ENCODE measurements at regions not wholly inside any gene's neighbourhood (a gene's known extent, or its start where the extent isn't known, plus 50 kb on each side); places are given as distances from the start of the nearest gene placed in this dataset.

GRCh38 chr3:24830230-24831152, 335.8 kb upstream of the THRB start:
- DNase-seq (ENCODE audit: low read depth), result no peak
- TF ChIP-seq, protein P1, sequence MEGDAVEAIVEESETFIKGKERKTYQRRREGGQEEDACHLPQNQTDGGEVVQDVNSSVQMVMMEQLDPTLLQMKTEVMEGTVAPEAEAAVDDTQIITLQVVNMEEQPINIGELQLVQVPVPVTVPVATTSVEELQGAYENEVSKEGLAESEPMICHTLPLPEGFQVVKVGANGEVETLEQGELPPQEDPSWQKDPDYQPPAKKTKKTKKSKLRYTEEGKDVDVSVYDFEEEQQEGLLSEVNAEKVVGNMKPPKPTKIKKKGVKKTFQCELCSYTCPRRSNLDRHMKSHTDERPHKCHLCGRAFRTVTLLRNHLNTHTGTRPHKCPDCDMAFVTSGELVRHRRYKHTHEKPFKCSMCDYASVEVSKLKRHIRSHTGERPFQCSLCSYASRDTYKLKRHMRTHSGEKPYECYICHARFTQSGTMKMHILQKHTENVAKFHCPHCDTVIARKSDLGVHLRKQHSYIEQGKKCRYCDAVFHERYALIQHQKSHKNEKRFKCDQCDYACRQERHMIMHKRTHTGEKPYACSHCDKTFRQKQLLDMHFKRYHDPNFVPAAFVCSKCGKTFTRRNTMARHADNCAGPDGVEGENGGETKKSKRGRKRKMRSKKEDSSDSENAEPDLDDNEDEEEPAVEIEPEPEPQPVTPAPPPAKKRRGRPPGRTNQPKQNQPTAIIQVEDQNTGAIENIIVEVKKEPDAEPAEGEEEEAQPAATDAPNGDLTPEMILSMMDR (IDR thresholded peaks at IDR 0.05; ENCODE audit: insufficient read depth, low read depth, low read length), result no peak

DNA sequence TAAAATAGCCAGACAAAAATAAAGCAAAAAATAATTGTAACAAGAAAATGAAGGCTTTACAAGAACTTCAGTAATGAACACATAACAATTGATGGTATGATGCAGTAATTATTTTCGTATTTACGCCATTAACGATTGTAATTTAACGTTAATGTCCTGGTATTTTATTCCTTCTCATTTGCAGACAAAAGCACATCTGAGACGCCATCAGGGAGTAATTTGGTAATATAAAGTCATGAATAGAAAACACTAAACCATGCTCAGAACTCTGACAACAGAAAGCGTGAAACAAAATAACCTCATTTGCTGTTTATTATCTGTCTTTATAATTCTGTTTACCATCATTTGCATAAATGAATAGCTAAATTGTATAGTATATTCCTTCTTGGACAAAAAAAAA, 336.6 kb upstream of the THRB start:
- DNase-seq (ENCODE audit: low read depth), result no peak
- TF ChIP-seq, protein P1 (IDR thresholded peaks at IDR 0.05; ENCODE audit: insufficient read depth, low read depth, low read length), result no peak
- no peak overlapping the region for H3K4me3 ChIP-seq (ENCODE audit: low read depth, low read length)

More at GRCh38 chr3:24830230-24831152, 335.8 kb upstream of the THRB start:
- no peak overlapping the region for H3K4me3 ChIP-seq (ENCODE audit: low read depth, low read length)

GRCh38 chr3:24832891-24833290, 338.2 kb upstream of the THRB start:
- TF ChIP-seq, protein P1 (IDR thresholded peaks at IDR 0.05; ENCODE audit: insufficient read depth, low read depth, low read length), result no peak
- no peak for DNase-seq (ENCODE audit: low read depth)
- H3K4me3 ChIP-seq (ENCODE audit: low read depth, low read length), result no peak overlapping the region

- TF ChIP-seq, protein P1 (IDR thresholded peaks at IDR 0.05; ENCODE audit: insufficient read depth, low read depth, low read length), result no peak
- H3K4me3 ChIP-seq (ENCODE audit: low read depth, low read length), result no peak overlapping the region
- no peak for DNase-seq (ENCODE audit: low read depth)
Measured at GRCh38 chr3:24834442-24834841, 339.8 kb upstream of the THRB start.

- TF ChIP-seq, protein P1 (IDR thresholded peaks at IDR 0.05; ENCODE audit: insufficient read depth, low read depth, low read length), result no peak
- DNase-seq (ENCODE audit: low read depth), result no peak
- H3K4me3 ChIP-seq (ENCODE audit: low read depth, low read length), result no peak overlapping the region
Measured at GRCh38 chr3:24835510-24835909, 340.9 kb upstream of the THRB start.

DNA sequence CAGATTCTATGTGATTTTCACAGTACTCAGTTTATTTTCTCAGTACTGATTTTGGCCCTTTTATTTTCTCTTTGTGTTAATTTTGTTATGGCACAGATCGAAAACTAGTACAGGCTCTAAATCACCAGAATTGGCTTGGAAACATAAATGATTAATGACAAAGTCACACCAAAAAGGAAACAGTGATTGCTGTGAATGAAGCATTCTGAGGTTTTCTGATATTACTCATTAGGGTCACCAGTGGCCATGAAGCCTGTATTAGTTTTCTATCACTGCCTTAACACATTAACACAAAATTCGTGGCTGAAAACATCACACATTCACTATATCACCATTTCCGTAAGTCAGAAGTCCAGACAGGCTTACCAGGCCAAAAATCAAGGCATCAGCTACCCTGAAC, 343.0 kb upstream of the THRB start:
- H3K4me3 ChIP-seq (ENCODE audit: low read depth, low read length), result no peak overlapping the region
- TF ChIP-seq, protein P1 (IDR thresholded peaks at IDR 0.05; ENCODE audit: insufficient read depth, low read depth, low read length), result no peak
- no peak for DNase-seq (ENCODE audit: low read depth)
